KG1 (cell line): ENCODE measurements at regions not wholly inside any gene's neighbourhood (a gene's known extent, or its start where the extent isn't known, plus 50 kb on each side); places are given as distances from the start of the nearest gene placed in this dataset.

Experiments used
- DNase-seq: peaks from one replicate; lab custom pipeline; 2025; lab: John Stamatoyannopoulos, UW

DNA sequence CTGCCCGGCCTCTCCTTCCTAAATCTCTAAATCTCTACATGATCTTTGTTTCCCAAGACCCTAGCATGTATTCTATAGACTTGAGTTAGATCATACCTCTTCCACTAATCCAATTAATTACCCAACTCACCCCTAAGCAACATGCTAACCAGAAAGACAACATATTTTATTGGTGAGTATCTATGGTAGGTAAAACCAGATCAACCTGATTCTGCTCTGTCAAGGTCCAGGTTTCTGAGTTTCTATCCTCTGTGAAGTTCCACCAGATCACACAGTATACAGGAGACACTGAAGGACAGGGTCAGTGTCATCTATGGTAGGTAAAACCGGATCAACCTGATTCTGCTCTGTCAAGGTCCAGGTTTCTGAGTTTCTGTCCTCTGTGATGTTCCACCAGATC, 363.2 kb upstream of the MARCKS start:
- DNase-seq, result no peak

DNA sequence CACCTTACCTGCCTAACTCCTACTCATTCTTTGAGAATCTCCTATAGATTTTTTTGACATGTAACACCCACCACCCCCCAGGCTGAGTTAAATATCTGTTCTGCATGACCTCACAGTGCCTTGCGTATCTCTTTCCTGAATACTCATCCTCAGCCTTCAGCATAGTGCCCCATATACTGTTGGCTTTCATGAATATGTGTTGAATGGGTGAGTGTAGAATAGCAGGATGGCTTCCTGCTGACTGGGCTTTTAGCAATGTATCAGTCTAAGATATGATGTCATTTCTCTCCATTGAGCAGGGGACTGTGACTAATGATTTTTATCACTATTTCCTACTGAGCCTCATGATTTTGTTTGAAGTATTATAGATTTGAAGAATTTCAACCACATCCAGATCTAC, 361.6 kb upstream of the MARCKS start:
- DNase-seq, result no peak

DNA sequence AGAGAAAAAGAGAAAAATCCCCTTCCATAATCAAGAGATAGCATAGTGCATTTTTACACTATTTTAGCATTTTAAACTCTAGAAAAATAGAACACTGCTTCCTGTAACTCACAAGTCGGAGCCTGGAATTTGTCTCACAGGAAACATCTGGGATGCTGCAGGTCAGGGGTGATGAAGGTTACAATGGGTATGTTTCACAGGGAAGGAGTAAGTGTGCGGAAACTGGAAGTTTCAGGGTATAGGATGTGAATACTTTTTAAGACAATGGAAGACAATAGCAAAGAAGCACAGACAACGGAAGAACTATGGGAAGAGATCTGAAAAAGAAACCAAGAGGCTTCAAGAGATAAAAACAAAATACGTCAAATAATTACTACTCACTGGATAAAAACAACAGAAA, 361.0 kb upstream of the MARCKS start:
- DNase-seq, result no peak

DNA sequence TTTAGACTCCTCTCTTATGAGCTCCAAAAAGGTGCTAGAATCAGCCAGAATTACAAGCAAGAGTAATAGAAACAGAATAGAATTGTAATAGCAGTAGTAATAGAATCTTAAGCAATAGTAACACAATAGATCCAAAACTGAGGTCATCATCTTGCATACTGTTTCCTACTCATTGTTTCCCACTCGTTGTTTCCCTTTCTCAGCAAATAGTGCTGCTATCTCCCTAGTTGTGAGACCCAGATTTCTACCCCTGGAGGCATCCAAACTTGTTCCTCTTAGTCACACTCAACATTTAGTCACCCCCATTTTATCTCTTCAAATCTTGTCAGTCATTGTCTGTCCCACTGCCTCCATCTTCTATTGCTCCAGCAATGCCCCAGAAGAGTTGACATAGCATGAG, 356.9 kb upstream of the MARCKS start:
- no peak for DNase-seq

DNA sequence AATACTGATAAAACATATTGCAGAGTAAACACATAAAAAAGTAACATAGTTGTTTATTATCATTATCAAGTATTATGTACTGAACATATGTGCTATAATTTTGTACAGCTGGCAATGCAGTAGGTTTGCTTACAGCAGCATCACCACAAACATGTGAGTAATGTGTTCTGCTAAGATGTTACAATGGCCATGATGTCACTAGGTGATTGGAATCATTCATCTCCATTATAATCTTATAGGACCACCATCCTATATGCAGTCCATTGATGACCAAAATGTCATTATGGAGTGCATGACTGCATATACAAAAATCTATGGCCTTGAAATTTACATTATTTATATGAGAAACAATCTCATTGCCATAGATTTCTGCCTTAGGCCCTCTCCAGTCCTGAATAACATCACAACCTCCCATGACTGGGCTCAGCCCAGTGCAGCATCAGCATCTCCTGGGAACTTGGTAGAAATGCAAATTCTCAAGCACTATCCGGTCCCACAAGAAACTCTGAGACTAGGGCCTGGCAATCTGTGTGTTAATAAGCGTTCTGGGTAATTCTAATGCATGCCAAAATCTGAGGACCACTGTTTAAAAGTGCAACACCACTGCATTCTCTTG, 352.0 kb upstream of the MARCKS start:
- no peak for DNase-seq

DNA sequence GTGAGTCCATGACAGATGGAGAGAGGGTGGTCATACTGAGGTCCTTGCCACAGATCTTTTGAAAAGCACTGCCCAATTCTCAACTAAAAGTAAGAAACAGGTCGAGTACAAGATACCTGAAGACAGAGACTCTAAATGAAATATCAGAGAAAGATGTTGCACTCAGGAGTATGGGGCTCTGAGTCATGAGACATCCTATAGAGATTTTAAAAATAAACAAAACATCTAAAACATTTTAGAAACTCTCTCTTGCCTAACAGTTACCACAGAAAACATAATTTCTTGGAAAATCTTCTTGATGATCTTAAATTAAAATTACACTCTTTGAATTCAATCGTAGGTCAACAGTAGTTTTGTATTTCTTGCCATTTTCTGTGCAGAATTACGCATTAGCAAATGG, 348.9 kb upstream of the MARCKS start:
- no peak for DNase-seq

DNA sequence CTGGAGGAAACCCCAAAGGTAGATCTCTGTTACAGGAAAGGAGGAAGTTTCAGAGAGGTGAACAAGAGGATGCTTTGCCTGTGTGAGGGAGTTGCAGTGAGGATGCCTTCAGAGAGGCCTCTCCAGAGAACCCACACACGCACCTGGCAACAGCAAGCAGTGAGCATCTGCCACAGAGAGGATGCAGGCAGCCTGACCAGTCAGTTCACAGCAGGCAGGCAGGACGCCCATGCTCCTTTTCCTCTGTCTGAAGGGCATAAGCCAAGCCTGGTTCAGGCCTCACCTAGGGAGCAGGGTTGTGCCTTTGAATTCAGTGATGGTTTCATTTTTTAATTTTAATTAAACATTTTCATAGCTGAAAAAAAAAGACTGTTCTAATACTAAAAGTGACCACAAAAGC, 346.0 kb upstream of the MARCKS start:
- DNase-seq, result no peak

DNA sequence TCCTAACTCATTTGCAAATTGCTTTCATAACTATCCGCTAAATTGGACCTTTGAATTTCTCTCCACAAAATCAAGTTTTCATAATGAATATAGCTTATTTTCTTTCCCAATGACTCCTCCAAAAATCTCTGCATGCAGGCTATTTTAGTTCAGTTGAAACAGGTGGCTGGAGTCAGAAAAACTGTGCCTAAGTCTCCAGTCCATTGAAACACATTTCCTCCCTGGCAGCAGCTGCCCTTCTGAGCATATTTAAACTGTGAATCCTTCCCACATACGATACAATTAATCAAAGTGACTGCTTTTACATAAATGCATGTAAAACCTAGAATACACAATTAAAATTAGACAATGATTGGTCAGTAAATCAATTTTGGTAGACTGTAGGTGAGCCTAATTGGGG, 344.6 kb upstream of the MARCKS start:
- no peak for DNase-seq

DNA sequence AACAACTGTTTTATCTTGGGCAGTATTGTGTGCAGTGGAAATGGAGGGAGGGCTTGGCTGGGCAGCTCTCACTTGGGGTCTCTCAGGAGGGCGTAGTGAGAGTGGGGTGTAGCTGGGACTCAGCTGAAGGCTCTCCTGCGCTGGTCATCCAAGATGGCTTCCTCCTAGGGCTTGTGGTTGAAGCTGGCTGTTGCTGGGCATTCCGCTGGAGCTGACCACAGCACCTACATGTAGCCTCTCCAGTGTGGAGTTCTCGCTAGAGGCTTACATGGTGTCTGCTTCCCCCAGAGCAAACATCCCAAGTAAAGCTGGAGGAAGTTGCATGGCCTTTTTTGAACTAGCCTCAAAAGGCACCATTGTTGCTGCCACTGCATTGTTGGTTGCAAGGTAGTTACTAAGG, 344.1 kb upstream of the MARCKS start:
- DNase-seq, result no peak

DNA sequence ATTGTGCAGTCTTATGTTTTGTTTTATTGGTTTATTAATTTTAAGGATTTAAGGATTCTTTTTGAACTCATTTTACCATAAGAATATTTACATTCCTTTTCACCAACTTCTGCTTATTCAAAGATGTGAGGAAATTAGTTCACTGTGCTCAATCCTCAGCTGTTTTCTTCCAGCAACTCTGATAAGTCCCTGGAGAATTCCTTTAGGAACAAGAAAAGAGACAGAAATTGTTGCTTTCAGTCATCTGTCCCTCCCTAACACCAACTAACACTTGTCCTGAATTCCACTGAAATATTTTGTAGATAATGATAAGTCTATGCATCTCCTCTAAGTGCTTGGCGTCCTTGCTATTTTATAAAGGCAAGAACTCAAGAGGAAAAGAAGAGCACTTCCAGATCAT, 334.8 kb upstream of the MARCKS start:
- no peak for DNase-seq

DNA sequence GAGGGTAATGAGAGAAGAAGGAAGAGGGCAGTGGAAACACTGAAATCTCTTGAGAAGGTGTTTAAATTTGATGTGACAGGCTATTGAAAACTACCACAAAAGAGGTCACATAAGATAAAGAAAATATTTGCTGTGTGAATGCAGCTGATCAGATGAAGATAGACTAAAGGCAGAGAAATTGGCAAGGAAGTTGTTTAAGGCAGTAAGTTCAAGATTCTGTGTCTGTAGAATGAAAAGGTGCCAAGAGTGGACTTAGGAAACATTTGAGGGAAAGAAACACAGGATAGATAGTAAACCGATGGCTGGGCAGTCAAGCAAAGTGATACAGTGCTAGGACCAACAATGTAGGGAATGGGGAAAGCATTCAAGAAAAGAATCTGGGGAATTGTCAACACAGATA, 332.3 kb upstream of the MARCKS start:
- DNase-seq, result no peak

DNA sequence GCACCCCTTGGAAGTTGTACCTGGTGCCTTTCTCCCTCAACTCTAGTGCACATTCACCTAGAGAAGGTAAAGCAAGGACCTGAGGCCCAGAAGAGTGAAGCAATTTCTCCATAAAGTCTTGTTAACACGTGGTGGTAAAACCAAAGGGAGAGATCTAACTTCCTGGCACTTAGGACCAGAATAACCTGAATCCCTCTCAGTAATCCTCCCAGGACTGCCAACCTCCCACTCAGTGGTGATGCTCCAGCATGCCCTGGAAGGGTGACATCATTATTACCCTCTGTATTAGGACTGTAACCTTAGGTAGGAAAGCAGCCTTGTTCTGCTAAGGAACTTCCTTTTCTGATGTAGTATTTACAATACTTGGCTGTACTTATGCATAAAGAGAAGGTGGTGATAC, 330.6 kb upstream of the MARCKS start:
- DNase-seq, result no peak

DNA sequence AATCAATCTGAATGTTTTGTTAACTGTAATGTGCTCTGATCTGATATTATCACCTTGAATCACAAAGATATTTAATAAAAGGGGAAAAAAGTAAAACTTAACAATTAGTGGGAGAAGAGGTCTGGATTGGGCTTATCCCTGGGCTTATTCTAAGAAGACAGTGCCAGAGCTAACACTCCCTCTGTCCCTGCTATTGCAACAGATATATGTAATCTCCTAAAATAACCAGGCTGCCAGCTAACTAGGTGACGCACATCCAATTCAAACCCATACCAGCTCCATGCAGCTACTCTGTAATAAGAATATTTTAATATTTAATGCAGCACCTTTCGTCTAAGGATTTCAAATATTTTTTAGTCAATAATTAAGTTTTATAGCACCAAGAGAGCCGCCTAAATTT, 330.1 kb upstream of the MARCKS start:
- no peak for DNase-seq

DNA sequence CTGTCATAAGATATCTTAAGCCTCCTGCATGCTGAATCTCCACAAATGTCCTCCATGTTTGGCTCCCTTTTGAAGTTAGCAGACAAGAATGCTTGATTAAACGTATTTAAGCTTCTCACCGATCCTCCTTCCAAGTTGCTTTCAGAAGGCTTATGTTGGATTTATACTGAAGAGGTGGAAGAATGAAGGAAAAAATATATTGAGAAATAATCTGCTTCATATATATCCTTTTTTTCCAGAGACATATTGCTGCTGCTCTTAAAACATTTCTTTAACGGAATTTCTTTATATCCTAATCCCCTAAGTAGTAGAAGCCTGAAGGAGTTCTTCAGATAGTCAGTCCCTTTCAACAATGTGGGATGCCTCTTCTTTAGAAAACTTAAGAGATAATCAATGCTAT, 329.0 kb upstream of the MARCKS start:
- no peak for DNase-seq

DNA sequence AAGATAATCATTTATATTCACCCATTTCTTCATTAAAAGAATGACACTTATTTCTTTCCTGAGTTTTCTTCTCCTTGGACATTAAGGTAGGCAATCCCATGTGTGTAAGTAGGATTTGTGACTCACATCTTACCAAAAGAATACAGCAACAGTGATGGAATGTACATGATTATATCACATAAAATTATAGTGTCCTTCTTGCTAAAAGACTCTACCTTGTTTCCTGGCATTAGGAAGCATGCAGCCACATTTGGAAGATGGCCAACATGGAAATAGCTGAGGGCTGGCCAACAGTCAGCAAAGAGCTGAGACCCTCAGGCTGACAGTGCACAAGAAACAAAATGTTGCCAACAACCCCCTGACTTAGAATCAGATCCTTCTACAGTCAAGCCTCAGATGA, 327.9 kb upstream of the MARCKS start:
- no peak for DNase-seq

DNA sequence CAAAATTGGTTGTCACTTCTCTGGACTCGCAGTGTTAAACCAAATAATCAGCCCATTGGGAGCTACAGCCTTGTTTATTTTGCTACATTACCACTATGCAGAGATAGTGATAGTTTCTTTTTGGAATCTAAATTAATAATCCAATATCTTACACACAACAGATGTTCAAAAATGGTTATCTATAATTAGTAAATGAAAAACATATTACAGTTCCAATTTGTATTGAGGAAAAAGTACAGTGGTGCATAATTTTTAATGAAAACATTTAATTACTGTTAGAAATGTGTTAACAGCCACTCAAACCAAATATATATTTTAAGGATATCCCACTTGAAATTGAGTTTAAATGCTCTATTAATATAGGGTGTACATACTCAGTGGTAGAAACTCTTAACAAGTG, 327.3 kb upstream of the MARCKS start:
- DNase-seq, result no peak

DNA sequence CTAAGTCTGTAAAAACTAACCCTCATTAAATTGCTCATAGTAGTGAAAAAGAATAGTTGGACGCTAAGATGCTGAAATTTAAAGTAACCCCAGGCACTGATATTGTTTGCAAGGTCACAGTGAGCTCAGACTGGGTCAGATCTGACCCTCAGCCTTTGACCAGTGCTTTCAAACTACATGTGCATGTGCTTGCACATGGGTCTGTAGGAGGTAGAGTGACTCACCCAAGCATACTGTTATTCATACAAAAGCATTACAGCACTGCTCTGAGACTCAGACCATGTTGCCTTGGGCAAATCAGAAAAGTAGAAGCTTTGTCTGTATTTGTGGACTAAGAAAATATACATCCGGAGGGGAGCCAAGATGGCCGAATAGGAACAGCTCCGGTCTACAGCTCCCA, 326.4 kb upstream of the MARCKS start:
- DNase-seq, result no peak

DNA sequence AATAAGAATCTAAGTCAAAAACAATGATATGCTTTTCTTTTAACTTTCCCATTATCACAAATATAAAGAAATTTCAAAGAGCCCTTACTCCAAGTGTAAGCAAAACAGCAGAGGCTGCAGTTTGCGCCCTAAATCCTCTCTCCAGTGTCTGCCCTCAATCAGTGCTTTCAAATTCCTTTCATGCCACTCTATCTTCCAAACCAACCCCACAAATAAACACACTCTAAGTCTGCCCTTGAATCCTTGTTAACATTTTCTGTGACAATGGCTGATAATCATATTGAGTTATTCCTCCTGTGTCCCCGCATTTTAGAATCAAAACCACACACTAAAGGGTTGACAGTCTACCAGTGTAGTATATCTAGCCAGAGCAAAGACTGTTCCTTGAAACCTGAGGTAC, 317.9 kb upstream of the MARCKS start:
- no peak for DNase-seq

DNA sequence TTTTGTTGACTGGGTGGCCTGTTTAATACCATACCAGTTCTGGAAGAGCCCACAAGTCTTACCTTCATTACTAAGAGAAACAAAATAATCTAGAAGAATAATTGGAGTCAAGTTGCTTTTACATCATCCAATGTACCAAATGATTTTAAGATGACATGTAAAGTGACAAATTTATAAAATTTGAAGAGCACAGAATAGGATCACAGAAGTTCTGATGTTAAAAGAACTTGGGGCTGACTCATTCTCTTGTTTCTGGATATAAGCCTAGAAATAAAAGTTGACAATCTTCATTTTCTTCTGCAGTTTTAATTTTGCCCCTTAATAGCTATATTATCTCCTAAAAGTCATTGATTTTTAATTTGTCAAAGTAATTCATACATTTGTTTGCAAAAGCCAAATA, 317.5 kb upstream of the MARCKS start:
- DNase-seq, result no peak

DNA sequence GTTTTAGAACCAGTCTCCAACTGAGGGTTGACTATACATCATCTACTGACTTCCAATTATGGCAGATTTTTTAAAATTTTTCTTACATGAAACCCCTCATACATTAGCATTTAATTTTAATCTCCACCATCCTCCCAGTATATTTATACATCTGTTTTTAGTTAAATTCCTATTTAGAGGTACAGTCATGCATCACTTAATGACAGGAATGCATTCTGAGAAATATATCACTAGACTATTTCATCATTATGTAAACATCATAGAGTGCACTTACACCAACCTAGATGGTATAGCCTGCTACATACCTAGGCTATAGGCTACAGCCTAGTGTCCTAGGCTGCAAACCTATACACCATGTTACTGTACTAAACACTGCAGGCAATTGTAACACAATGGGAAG, 316.7 kb upstream of the MARCKS start:
- no peak for DNase-seq

DNA sequence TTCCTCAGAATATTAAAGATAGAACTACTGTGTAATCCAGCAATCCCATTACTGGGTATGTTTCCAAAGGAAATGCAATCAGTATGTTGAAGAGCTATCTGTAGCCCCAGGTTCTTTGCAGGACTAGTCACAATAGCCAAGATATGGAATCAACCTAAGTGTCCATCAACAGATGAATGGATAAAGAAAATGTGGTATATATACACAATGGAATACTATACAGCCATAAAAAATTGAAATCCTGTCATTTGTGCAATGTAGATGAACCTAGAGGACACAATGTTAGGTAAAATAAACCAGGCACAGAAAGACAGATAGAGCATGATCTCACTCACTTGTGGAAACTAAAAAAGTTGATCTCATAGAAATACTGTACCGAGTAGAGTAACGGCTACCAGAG, 306.0 kb upstream of the MARCKS start:
- no peak for DNase-seq

DNA sequence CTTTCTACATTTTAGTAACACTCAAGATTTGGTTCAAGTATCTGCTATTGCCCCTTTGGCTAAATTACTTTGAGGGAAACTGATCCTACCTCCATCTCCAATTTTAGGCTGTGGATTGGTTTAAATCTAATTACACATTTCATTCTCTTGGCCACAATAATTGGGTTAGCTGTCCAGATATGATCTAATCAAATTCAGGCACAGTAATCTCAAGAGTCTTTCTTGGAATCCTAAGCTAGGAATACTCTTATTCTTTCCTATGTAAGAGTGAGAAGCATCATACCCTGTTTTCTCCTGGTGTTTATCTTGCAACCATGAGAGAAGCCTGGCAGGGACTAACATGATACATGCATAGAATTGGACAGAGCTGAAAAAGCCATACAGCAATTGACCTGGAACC, 300.4 kb upstream of the MARCKS start:
- no peak for DNase-seq

DNA sequence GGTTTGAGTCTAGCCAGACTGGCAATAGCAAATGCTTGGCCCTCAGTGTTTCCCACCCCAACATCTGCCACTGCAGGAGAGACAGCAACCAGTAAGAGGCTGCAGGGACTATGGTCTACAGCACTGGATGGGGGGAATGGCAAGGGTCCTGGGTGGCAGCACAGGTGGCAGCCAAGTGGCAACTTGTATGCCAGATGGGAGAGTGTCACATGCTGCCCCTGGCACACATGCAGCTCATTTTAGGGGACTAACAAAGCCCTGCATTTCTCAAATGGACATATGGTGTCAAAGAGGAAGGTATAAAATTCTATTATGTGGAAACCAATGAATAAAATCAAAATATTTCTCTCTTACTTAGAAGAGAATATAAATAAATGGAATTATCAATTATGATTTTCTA, 298.7 kb upstream of the MARCKS start:
- no peak for DNase-seq

DNA sequence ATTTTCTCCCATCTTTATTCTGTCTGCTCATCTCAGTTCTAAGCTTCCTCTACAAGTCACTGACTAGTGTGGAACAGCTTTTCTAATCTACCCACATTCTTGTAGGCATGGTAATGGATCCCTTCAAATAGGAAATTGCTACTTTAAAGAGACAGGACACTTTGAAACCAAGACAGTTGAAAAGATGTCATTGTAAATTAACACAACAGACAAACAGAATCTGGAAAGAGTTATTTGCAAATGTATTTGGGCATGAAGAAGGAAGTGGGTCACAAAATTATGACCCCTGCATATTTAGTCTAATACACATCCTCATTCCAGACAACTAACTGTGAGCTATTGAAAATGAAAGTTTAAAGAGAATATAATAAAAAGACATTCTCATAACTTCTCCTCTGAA, 298.2 kb upstream of the MARCKS start:
- no peak for DNase-seq

DNA sequence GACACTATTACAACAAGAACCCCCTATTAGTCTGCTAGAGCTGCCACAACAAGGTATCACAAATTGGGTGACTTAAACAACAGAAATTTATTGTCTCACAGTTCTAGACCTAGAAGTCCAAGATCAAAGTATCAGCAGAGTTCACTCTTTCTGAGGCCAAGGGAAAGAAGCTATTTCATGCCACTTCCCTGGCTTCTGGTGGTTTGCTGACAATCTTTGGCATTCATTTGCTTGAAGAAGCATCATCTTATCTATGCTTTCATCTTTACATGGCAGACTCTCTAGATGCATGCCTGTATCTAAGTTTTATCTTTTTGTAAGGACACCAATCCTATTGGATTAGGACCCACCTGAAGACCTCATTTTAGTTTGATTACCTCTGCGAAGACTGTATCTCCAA, 296.8 kb upstream of the MARCKS start:
- no peak for DNase-seq
